ENCODE measurements at regions not wholly inside any gene's neighbourhood (a gene's known extent, or its start where the extent isn't known, plus 50 kb on each side); places are given as distances from the start of the nearest gene placed in this dataset.

DNA sequence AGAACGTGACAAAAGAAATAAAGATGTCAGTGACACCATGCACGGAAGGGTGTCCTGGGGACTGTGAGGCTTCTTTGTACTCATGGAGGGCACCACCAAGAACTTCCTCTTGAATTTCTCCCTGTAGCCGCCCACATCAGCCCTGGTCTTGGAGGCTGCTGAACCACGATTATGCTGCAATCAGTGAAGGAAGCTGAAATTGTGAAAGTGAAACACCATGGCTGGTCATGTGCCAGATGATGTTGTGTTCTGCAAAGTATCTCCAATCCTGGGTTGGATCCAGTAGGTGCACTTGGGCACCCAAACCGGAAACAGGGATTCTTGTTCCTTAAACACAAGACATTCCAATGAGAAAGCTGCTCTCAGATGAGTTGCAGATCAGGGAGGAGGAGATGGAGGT lies 104.4 kb upstream of the GOLGA6L6 start:
- ATAC-seq (peak in 3 of 4 donors; percentile 34 to 74 (median 36)), DNase-seq (peak in 3 of 5 donors; percentile 38 to 42 (median 39))
- no peak for TF ChIP-seq POLR2A (IDR thresholded peaks at IDR 0.05)
- TF ChIP-seq, protein P1, sequence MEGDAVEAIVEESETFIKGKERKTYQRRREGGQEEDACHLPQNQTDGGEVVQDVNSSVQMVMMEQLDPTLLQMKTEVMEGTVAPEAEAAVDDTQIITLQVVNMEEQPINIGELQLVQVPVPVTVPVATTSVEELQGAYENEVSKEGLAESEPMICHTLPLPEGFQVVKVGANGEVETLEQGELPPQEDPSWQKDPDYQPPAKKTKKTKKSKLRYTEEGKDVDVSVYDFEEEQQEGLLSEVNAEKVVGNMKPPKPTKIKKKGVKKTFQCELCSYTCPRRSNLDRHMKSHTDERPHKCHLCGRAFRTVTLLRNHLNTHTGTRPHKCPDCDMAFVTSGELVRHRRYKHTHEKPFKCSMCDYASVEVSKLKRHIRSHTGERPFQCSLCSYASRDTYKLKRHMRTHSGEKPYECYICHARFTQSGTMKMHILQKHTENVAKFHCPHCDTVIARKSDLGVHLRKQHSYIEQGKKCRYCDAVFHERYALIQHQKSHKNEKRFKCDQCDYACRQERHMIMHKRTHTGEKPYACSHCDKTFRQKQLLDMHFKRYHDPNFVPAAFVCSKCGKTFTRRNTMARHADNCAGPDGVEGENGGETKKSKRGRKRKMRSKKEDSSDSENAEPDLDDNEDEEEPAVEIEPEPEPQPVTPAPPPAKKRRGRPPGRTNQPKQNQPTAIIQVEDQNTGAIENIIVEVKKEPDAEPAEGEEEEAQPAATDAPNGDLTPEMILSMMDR (IDR thresholded peaks at IDR 0.05) = no peak
- peaks cover 0 to 26% (median 16%) of the 10 kb centered on the region in 9 donors for H3K27me3 ChIP-seq
- 50 to 56% (median 53%) methylated on average over 5 of the region's 5 CpGs for WGBS, 4 donors
- intact Hi-C loops (cut with DNase I) = no loop called here
- no peak overlapping the region for H3K4me3 ChIP-seq
- no peaks in the 10 kb centered on the region for H3K9me3 ChIP-seq
- peaks cover 0 to 7% (median 0%) of the 10 kb centered on the region in 12 donors for H3K4me1 ChIP-seq
- H3K27ac ChIP-seq = no peak overlapping the region
- H3K36me3 ChIP-seq = no peaks in the 10 kb centered on the region

DNA sequence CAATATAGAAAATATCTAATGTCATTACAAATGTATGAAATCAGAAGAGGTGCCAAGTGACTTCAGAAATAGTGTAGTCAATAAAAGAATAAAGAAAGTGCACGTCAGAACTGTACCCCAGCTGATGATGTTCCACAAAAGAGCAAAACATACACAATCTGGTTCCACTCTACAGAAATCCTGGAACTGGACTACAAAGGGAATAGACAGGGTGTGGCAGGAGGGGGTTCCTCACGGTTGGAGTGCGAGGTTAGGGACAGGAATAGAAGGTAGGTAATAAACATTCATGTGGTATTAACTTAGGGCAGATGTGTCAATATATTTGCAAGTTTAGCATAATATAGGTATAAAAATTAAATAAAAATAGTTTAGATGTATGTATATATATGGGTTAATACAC lies 103.3 kb upstream of the GOLGA6L6 start:
- Histone ChIP-seq H3K27ac (no peak overlapping the region), H3K4me1 (peaks cover 0 to 7% (median 0%) of the 10 kb centered on the region in 12 donors), H3K9me3 (no peaks in the 10 kb centered on the region), H3K27me3 (peaks cover 0 to 26% (median 16%) of the 10 kb centered on the region in 9 donors), H3K36me3 (no peaks in the 10 kb centered on the region), H3K4me3 (no peak overlapping the region)
- no peak for TF ChIP-seq POLR2A (IDR thresholded peaks at IDR 0.05)
- TF ChIP-seq, protein P1 (IDR thresholded peaks at IDR 0.05) = no peak
- intact Hi-C loops (cut with DNase I) = no loop called here
- DNase-seq = no peak
- 55 to 65% (median 60%) methylated on average over 3 of the region's 3 CpGs for WGBS, 4 donors
- ATAC-seq = no peak

DNA sequence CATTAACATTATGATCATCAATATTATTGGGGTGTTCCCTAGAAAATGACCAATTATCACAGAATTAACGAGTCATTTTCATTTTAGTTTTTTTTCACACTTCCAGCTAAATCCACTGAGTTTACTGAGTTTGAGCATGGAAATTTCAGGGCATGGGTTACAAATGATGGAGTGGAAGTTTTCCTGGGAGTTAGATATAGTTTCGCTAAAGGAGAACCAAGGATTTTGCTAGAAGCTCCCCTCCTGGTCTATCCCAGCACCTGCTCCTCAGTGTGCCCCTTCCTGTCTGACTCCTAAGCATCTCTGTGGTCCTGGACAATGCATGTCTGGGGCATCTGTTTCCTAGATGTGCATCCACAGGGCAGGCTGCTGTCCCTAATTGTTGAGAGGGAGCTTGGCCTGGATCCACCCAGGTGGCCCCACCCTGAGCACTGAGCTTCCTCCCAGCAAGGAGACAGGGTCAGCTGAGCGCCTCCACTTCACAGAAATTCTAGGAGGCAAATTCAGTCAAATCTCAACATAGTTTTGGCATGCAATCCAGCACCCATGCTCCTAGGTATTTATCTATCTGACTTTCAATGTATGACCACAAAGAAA lies 102.3 kb upstream of the GOLGA6L6 start:
- Histone ChIP-seq H3K27ac (no peak overlapping the region), H3K27me3 (peaks cover 0 to 26% (median 16%) of the 10 kb centered on the region in 9 donors), H3K4me3 (no peak overlapping the region), H3K9me3 (no peaks in the 10 kb centered on the region), H3K4me1 (peaks cover 0 to 7% (median 0%) of the 10 kb centered on the region in 12 donors), H3K36me3 (no peaks in the 10 kb centered on the region)
- WGBS, 4 donors = 46 to 56% (median 53%) methylated on average over 3 of the region's 3 CpGs
- ATAC-seq (no peak), DNase-seq (no peak)
- intact Hi-C loops (cut with DNase I) = no loop called here
- TF ChIP-seq, protein P1 (IDR thresholded peaks at IDR 0.05) = no peak
- TF ChIP-seq POLR2A (IDR thresholded peaks at IDR 0.05) = no peak

DNA sequence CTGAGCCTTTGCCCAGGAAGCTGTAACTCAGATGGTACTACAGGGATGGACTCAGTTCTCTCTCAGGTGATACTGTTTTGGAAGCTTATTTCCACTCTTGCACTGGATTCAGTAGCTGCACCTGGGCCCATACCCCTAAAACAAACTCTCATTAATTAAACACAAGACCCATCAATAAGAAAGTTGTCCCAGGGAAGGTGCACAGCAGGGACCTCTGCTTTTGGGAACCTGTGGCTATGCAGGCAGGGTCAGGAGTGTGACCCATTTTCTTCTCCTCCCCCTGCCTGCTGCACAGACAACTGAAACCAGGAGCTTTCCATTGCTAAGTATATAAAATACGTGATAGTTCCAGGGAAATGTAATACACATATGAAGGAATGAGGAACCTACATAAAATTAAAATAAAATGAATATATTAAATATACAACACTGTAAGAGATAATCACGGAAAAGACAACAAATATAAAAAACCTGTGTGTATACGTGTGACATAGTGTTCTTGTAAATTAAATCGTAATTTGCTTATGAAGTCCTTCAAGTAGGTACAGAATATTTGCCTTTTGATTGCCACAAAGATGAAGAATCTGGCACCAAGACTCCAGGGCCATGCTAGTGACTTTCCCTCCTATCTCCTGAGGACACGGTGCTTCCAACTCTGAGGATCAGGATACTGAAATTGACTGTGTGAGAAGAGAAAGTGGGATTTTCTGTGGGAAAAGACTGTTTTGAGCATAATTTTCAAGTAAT lies 101.6 kb upstream of the GOLGA6L6 start:
- Histone ChIP-seq H3K9me3 (no peaks in the 10 kb centered on the region), H3K36me3 (no peaks in the 10 kb centered on the region), H3K27me3 (peaks cover 0 to 26% (median 16%) of the 10 kb centered on the region in 9 donors), H3K4me1 (peaks cover 0 to 7% (median 0%) of the 10 kb centered on the region in 12 donors), H3K4me3 (no peak overlapping the region), H3K27ac (no peak overlapping the region)
- TF ChIP-seq, protein P1 (IDR thresholded peaks at IDR 0.05) = no peak
- no peak for ATAC-seq
- 55 to 65% (median 58%) methylated on average over 5 of the region's 5 CpGs for WGBS, 4 donors
- DNase-seq = no peak
- intact Hi-C loops (cut with DNase I) = no loop called here
